Loucy (cell line): ENCODE measurements at regions not wholly inside any gene's neighbourhood (a gene's known extent, or its start where the extent isn't known, plus 50 kb on each side); places are given as distances from the start of the nearest gene placed in this dataset.

Experiments
- CTCF ChIP-seq: fragments of 200-600 bp; sonication (generic); conservative IDR thresholded peaks from 2 replicates; pipeline ENCODE4 v1.5.1; 2014; ENCODE audit warnings: mild to moderate bottlenecking, antibody characterized with exemption, low read length
- EZH2phosphoT487 ChIP-seq: fragments of 200-600 bp; IDR thresholded peaks from 2 replicates; pipeline ENCODE4 v1.6.1; 2018; ENCODE audit warnings: antibody characterized with exemption, mild to moderate bottlenecking, moderate library complexity, borderline replicate concordance

GRCh38 chr2:146068051-146068450, 1548.1 kb upstream of the ZEB2 start:
- TF ChIP-seq CTCF (no peak), EZH2phosphoT487 (no peak)
